NCI-H2081 treated with DMSO at 0.1 percent for 48 hours (cell line): ENCODE measurements at regions not wholly inside any gene's neighbourhood (a gene's known extent, or its start where the extent isn't known, plus 50 kb on each side); places are given as distances from the start of the nearest gene placed in this dataset.
"Not testable (repeated sequence)": the region's sequence is repeated elsewhere in the genome, so short reads cannot be mapped to it uniquely, and the experiment has no call there.

Source experiments
- DNase-seq: peaks from one replicate; lab custom pipeline; 2025; lab: John Stamatoyannopoulos, UW

DNA sequence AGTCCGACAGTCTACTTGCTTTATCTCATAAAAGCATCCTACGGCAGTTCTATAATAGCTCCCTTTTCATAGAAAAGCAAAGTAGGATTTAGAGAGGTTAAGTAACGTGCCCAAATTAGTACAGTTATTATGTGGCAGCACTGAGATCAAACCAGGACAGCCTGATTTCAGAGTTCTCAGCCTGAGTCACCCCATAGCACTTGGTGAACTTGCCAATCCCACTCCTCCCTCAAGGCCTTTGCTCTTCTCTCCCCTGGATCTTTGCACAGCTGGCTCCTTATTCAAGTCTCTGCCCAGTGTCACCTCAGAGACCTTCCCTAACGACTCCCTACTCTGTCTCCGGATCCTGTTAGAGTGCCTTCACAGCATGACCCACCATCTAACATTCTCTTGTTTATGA, 438.0 kb upstream of the NFE2L3 start:
- no peak for DNase-seq

- no peak for DNase-seq
Measured at GRCh38 chr7:25716421-25716820, 435.6 kb upstream of the NFE2L3 start.

GRCh38 chr7:25718596-25718995, 433.4 kb upstream of the NFE2L3 start:
- DNase-seq = no peak

DNA sequence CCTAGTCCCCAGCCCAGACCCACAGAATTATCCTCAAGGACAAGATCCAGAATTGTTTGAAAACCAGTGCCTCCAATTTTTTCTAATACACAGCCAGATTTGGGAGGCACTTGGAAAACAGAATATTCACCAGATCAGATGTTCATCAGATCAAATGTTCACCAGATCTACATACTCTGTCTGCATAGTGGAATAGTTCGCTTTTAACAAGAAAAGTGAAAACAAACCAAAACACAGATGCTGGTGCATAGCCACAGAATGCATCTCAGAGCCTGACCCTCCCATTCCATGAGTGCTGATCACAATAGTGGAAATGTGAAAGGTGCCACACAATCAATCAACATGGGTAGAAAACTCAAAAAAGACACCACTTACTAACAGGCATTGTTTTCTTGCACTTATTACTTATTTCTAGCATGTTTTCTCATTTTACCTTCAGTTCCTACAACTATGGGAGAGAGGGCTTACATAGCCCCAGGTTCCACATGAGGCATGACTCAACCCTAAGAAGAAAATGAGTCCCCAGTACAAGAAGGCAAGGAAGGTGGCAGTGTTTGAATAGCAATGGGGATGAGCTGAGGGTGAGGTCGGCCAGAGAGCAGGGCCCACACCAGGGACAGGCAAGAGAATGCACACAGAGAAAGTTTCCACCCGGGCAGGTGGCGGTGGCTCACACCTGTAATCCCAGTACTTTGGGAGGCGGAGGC, 432.7 kb upstream of the NFE2L3 start:
- DNase-seq = no peak

GRCh38 chr7:25720427-25720826, 431.6 kb upstream of the NFE2L3 start:
- no peak for DNase-seq

DNA sequence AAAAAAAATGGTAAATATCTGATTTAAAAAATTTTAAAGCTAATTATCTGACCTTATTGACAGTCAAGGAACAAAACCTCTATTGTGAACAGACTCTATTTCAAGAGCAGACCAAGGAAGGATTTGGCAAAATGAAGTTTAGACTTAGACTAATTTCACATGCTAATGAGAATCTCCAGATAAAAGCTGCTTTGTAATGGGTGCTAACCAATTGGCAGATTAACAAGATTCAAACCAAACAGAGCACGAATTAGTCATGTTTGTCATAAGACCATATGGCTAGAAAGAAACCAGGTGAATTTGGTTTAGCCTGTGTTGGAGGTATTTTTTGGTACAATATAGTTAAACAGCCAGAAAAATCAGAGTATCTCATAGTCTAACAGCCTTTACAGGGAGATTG, 429.1 kb upstream of the NFE2L3 start:
- DNase-seq = no peak

DNA sequence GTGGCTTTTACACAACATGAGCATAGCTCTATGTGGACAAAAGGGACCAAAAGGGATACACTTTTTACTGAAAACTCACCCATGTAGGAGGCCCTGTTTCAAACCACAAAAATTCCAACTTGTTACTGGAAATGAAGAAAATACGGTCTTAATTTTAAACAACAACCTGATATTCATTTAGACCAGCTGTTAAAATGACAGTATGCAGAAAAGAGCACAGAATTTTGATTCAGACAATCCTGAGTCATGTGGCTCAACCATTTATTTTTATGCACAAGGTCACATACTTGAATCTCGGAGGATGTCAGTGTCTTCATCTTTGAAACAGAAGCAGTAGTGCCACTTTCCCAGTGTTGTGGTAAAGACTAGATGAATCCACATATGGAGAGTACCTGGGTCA, 426.5 kb upstream of the NFE2L3 start:
- DNase-seq = no peak

DNA sequence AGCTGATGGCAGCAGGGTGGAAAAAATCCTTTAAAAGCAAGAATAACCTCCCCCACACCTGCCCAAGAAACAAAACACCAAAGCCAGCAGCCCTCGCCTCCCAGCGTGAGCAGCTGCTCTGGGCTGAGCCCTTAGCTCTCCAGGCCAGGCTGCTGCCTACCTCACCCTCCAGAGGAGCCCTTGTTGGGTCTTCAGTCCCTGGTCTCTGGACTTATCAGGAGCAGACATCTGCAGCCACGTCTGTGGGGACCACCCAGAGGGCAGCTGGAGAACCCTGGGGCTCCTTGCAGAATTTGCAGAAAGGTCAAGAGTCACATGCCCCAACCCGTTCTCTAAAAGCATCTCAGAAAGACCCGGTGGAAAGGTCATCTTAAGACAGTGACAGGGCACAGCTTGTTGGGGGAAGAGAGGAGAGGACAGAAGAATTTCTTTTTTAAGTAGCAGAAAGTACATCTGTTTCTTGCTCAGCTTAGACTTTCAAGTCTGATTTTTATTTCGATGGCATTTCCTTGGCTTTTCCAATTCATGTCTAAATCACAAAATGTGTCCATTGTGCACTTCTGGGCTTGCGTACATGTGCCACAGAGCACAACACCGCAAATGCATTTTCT, 425.7 kb upstream of the NFE2L3 start:
- DNase-seq = no peak

DNA sequence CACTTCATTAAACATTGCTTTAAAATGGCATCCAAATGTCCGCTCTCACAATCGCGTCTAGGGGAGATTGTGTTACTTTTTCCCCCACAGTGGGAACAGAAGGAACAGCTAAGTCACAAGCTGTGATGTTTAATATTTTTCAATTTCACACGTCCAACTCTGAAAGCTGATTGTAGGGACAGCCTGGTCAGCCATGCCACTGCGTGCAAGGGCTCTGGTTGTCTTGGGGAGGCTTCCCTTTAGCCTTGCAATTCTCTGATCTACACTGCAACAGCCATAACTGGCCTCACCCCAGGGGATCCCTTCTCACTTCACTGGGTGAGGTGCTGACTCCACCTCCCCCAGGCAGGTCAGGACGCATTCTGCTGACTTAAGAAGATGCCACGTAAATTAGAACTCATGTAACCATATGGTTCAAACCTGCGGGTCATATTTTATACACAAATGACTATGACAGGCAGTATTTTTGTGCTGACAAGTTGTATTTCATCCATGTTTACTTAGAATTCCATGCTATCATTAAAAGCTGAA, 425.2 kb upstream of the NFE2L3 start:
- no peak for DNase-seq

DNA sequence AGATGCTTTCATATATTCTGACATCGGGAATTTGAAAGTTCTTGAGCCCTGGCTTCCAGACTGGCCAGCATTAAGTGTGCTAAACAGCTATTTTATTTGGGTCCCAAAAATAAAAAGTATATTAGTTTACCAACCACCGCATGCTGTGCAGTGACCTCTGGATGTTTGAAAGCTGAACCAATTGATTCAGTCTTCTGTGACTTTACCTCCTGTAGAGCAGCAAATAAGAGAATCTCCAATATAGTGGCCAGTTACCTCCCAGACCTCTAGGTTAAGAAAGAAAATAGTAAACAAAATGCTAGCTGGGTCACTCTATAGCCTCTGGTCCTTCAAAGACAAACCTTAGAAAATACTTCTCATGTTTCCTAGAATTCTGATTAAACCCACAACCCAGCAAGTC, 424.6 kb upstream of the NFE2L3 start:
- DNase-seq = no peak

DNA sequence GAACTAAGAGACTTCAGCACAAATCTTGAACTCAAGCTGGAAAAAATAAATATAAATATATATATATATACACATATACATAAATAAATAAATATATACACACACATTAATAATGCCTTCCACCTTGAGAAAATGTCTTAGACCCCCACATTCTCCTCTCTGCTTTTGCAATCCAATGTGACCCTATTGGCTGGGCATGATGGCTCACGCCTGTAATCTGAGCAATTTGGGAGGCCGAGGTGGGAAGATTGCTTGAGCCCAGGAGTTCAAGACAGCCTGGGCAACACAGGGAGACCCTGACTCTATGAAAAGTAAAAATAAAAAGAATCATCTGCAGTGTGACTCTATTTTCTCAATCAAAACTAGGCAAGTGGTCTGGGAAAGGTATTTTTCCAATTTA, 424.1 kb upstream of the NFE2L3 start:
- DNase-seq = no peak

GRCh38 chr7:25731068-25731845, 420.7 kb upstream of the NFE2L3 start:
- no peak for DNase-seq

- no peak for DNase-seq
Measured at GRCh38 chr7:25731846-25732245, 420.2 kb upstream of the NFE2L3 start.

- DNase-seq = no peak
Measured at GRCh38 chr7:25732766-25733217, 419.2 kb upstream of the NFE2L3 start.

- DNase-seq = no peak
Measured at GRCh38 chr7:25735674-25736242, 416.2 kb upstream of the NFE2L3 start.

- DNase-seq = no peak
Measured at GRCh38 chr7:25738528-25738927, 413.5 kb upstream of the NFE2L3 start.

DNA sequence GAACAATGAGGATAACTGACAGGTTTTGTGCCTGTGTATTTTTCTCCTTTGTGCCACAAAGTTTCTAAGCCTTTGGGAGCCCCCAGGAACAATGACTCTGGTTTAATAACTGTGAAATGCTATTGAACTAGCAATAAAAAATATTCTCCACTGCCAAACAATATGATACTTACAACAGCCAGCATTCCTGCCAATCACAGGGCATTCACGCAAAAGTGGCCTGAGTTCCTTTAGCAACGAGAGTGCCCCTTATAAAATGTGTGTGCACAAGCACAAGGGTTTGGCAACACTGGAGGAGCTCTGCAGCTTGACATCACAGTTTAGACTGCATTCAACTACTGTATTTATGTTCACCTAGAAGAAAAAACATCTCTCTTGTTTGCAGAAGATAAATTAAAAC, 412.9 kb upstream of the NFE2L3 start:
- no peak for DNase-seq

- no peak for DNase-seq
Measured at GRCh38 chr7:25742316-25742715, 409.7 kb upstream of the NFE2L3 start.

- not testable (repeated sequence) for DNase-seq
Measured at GRCh38 chr7:25743670-25744451, 408.1 kb upstream of the NFE2L3 start.

DNA sequence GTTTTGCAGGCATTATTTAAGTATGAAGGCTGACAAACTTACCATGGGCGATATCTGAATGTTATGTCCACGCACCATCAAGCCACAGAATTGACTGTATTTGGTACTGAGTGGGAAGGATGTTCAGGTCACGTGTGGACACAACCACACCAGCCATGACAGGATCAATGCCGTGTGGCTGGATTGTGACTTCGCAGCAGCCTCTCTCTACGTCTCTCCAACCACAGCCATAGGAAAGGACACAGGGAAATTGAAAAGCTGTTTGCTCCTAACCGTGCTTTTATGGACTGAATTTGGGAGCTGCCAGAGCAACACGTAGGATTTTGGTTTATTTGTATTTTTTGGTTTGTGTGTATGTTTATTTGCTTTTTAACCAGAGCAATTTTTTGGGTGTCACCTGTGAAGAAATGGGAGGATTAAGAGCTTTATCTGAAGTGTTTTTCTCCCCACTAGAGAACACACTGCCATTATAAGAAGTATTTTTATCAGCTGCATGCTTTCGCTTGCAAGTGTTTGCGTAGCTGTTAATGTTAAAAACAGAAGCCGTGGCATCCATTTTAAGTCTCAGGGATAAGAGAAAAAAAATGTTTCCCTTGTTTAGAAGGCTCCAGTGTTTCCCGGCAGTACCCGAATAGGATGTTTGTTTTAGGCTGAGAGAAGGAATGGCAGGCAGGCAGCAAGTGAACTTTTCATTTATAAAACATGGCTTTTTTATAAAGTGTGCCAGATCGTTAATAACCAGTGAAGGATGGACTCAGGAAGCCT, 401.1 kb upstream of the NFE2L3 start:
- no peak for DNase-seq

- DNase-seq = no peak
Measured at GRCh38 chr7:25752154-25752553, 399.8 kb upstream of the NFE2L3 start.
